ENCODE measurements at regions not wholly inside any gene's neighbourhood (a gene's known extent, or its start where the extent isn't known, plus 50 kb on each side); places are given as distances from the start of the nearest gene placed in this dataset.
"Not testable (repeated sequence)": the region's sequence is repeated elsewhere in the genome, so short reads cannot be mapped to it uniquely, and the experiment has no call there.

DNA sequence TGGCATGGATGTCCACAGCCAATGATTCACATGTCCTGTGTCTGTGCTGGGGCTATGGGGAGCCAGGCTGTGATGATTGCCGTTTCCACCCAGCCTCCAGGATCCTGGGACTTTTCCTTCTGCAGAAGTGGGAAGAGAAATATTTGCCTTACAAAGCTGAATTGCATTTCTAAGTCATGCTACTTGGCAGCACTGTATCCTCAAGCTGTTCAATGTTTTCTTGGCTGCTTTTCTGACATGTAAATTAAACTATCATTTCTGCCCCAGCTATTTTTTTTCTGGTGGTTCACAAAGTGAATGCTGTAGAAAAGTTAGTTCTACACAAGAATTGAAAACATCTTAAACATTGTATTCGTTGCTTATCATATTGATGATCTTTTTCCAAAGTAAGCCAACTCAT is 51.9 kb upstream of the TCERG1L start:
- DNase-seq: no peak

DNA sequence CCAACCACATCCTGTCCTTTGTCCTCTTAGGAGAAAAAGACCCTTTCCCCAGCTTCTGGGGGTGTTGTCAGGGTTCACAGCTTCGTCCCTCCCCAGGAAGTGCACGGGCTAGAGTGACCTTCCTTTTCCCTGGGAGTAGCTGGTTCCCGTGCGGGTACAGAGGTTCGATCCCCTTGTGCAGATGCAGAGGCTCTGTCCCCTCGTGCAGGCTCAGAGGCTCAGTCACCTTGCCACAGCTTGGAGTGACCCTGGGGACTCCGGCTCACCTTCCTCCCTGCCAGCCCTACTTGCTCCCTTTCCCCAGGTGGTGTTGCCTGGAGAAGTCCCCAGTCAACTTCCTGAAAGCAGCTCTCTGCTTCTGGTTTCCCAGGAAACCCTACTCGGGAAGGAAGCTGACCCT is 60.0 kb upstream of the TCERG1L start:
- no peak for DNase-seq

DNA sequence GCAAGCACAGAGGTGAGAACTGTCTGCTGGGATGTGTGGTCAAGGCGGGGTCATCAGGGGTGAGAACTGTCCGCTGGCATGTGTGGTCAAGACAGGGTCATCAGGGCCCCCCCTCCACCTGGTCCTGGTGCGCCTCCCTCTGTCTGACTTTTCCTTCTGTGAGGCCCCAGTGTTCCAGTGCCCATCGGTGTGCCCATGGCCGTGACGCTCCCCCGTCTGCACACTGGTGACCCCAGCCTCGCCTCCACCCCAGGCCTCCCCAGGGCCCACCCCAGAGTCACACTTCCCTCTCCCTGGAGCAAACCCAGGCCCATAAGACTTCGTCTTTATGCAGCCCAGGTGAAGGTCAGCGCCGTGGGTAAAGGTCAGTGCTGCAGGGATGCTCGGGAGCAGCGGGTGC is 70.1 kb upstream of the TCERG1L start:
- no peak for DNase-seq

DNA sequence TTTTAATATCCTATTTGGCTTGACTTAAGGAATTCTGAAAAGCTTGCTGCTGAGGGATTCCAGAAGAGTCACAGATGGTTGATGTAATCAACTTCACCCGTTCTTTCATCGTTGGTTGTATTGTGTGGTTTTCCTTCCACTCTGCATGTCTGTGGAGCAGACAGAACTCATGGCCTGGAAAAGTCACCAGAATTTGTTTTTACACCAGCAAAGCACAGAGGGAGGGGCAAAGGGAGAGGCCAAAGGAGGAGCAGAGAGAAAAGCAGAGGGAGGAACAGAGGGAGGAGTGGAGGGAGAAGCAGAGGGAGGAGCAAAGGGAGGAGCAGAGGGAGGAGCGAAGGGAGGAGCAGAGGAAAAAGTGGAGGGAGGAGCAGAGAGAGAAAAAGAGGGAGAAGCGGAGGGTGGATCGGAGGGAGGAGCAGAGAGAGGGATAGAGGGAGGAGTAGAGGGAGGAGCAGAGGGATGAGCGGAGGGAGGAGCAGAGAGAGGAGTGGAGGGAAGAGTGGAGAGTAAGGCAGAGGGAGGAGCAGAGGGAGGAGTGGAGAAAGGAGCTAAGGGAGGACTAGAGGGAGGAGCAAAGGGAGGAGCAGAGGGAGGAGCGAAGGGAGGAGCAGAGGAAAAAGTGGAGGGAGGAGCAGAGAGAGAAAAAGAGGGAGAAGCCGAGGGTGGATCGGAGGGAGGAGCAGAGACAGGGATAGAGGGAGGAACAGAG is 73.8 kb upstream of the TCERG1L start:
- DNase-seq: not testable (repeated sequence)

DNA sequence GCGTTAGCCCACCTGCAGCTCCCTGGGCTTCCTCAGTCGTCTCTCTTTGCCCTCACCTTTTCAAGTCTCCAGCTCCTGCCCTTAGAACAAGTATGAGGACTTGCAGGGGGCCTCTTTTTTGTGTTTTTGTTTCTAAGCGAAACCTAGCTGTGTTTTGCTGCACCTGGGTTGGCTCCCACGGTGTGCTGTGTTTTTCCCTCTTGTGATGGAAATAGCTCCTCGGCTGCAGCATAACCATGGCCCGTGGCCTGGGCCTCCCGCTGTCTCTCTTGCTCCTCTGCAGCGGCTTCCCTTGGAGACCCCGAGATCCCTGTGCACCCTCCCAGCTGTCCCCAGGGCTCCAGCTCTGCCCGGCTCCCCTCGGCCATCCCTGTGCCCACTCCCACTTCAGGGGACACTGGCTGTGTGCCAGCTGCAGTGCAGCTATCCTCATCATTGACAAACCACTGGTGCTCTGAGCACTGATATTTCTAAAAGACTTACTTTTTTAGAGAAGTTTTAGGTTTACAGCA is 75.6 kb upstream of the TCERG1L start:
- no peak for DNase-seq

DNA sequence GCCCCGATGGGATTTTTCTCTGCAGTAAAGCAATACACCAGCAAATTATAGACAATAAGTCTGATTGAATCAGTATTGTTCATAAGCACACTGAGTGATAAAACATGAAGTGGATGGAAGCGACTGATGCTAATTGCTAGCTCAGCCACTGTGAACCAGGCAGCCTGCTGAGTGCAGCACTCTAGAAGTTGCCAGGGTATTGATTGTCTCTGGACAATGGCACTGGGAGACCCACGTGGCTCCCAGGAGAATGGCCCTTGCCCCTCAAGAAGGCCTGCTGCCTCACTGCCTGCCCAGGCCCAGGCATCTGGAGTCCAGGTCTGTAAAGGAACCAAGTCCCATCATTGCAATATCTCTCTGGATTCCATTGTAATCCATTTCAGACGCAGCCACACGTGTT is 80.4 kb upstream of the TCERG1L start:
- DNase-seq: no peak

DNA sequence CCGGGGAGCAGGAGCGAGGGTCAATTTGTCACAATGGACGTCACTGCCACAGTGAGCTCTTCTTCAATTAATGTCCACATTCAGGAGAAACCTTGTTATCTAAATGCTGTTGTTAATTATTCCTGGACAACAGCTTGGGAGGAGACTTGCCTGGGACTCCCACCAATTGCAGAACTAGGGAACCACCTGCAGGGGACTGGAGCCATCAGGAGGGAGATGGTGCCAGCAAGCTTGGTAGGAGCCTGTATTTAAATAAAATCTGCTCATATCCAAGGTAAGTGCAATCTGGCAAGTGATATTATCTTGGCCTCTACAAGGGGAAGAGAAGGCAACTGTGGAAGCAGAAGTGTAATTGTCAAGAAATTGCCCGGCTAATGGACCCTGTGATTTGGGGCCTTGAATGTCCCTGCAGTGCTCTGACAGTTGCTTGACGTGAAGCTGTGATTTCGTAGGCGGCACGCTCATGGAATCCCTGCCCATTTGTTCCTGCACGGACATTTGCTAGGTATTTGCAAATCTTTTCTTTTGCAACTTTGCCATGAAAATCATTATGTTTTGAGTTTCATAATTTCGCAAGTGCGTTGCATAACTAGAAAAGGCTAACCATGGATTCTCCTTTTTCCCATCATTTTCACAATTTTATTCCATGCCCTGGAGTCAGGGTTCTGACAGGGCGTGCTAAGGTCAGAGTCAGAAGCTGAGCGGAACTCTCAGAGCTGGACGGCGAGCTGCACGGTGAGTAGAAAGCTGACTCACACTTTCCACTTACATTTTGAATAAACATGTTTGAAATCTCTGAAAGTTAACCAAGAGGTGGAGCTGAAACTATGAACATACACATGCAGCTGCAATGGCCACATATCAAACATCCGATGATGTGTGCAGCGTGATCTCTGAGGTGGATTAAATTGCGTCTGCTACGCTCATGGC is 84.9 kb upstream of the TCERG1L start:
- no peak for DNase-seq

DNA sequence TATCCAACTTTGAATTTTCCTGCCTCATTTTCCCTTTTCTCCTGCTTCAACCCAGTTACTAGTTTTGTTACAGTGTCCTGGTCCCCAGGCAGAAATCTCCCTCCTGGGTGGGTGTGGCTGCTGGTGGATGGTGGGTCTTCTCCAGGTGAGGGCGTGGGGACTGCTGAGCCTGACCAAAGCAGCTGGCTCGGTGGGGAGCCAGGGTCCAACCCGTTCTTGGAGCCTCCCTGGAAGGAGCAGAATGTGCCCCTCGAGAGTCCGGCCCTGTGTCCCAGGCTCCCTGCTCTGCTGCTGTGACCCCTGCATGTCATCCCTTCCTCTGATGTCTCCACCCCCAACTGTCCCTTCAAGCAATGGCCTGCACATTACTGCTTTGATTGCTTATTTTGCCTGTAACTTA is 86.6 kb upstream of the TCERG1L start:
- no peak for DNase-seq

DNA sequence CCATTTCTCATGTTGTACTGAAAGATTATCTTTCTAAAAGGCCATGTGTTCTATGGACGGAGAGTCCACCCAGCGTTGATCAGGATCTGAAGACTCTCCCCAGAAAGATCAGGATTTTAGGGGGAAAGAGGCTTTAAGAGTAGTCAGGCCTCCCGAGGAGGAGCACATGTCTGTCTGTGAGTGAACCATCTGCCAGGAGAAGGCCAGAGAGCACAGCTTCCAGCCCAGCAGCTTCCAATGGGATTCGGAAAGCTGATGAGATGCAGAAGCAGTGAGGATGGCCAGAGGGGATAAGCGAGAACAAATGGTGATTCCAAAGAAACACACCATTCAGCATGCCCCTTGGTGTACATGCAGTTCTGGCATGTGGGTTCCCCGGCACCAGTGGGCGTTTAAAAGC is 88.5 kb upstream of the TCERG1L start:
- no peak for DNase-seq

DNA sequence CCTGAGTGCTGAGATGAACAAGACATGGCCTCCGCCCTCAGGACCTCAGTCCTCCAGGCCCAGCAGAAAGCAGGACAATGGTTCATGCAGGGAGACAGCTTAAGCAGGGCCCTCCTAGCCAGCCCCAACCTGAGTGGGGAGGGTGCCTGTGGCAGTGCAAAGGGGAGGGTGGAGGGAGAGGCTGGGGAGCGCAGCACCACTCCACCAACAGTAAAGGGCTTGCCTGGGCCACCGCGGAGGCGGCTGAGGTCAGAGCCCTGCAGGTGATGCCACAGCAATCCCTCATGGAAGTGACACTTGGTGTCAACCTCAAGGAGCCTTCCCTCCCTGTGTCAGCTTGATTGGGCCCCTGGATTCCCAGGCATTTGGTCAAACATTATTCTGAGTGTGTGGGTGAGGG is 89.0 kb upstream of the TCERG1L start:
- no peak for DNase-seq

DNA sequence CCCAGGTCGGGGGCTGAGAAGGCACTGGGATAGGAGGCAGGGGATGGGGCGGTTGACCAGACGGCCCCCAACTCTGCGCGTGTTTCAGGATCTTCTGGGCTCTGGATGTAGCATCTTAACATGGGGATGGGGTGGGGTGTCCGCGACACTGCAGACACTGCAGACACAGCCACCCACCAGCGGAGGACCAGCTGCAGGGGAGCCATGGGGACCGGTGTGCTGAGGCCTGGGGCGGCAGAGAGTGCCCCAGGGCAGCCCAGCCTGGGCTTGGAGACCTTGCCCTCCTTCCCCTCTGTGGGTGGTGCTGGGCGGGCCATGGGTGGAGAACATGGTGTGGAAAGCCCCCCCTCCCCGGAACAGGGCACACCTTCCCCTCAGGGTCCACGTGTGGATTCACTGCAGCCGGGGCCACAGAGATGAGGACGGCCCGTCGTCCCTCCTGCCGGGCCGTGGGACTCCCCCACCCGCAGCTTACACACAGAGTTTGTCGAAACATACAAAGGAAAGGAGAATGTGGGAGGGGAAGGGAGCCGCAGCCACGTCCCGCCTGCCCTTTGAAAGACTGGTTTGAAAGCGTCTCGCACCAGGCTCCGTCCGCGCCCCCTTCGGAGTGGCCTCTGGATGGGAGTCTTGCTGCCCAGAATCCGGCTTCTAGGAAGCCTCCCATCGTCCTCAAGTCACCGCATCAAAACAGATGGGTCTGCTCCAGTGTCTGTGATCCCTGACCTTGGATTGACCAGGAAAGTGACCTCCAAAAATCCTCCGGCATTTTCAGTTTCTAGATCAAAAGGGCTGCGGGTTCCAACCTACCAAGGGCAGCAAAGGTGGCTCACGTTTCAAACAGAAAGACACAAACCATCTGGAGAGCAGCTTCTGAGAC is 91.5 kb upstream of the TCERG1L start:
- no peak for DNase-seq

DNA sequence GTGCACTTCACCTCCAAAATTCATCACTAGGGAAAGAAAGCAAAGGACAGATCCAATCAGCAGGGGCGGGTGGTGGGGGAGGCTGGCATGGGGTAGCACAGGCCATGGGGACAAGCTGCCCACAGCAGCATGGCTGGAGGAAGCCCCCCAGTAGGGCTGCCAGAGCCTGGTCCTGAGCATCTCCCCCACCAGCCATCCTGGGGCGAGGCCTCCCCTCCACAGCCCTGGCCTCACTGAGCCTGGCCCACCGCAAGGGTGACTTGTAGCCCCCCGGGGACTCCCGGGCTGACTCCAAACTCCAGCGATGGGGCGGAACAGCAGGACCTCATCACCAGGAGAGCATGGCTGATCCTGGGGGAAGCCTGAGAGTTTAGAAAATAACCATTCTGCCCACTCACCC is 92.4 kb upstream of the TCERG1L start:
- DNase-seq: no peak

DNA sequence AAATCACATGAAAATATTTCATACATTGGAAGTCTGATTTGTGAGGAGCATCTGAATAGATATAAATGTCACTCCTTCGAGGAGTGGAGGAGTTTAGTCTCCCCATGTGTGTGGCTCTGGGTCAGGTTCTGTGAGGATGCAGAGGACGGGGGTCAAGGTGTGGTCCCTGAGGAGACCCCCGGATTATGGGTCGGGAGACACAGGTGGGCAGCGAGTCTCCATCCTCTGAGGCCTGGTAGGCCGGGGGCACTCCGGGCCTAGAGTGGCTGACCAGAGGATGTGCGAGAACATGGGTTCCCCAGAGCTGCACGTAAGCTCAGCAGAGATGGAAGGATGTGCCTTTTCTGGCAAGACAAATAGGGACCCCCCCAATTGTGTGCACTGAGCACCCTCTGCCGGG is 93.4 kb upstream of the TCERG1L start:
- DNase-seq: no peak

DNA sequence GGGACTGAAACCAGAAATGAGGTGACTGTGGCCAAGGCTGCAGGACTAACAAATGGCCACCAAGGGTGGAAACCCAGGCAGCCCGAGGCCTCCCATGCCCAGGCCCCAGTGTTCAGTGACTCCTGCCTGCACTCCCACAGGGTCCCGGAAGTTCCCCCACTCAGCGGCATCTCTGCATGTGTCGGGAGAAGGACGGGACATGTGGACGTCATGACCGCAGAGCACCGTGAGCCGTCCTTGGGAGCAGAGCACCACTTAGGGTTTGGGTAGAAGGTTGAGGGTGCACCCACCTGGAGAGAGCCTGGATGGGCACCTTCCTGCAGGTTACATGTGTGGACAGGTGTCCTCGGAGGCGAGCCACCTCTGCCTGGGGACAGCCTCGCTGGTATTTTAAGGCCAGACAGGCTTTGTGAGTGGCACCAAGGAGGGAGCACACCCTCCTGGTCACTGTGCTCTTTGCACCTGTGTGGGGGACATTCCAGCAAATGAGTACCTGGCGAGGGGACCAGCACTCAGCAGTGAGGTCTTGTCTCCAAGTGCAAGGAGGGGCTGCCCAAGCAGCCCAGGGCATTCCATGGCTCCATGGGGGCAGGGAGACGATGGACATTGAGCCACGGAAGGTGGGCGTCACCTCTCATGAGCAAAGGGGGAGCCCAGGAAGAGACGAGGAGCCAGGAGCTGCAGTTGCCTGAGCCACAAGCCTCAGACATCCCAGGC is 95.3 kb upstream of the TCERG1L start:
- DNase-seq: no peak

DNA sequence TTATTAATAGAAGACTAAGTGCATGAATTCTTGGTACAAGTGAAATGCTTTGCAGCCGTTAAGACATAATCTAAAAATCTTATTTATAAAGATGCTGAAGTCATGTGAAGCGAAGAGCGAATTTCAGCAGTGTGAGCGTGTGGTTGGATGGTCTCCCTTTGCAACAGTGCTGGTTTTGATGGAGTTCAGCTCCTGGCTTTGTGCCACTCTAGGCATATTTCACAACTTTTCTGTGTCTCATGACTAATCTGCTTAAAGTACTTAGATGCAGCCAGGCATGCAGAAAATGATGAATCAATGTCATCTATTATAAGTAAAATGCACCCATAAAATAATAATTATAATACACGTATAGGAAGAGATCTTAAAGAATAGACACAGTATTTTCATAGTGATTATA is 107.2 kb upstream of the TCERG1L start:
- DNase-seq: no peak

DNA sequence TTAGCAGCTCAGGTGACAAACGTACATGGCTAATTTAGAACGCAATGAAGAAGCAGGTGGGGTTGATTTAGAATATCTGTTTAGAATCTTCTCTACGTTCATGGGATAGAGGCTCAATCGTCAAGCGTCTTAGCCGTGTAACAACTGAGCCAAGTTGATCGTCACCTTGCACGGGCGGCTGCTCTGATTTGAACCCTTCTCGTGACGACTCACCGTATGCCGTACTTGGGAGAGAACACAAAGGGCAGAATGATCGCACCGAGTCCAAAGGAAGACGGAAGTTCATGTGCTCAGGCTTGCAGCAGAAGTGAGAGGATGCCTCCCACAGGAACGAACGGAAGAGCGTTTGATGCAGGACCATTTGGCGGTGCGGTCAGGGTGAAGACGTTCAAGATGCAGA is 108.3 kb upstream of the TCERG1L start:
- DNase-seq: no peak

DNA sequence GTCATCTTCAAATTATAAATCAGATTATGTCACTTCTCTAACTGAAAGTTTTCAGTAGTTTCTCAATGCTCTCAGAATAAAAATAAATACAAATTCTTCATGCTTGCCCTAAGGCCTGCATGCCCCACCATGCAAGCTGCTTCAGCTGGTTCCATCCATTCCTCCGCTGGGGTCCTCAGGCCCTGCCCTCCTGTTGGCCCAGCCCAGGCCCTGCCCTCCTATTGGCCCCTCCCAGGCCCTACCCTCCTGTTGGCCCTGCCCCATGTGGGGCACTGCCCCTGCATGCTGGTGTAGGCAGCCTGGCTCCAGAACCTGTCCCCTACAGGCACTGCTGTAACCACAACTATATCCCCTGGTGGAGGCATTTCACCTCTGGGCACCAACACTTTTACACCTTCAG is 109.3 kb upstream of the TCERG1L start:
- no peak for DNase-seq

DNA sequence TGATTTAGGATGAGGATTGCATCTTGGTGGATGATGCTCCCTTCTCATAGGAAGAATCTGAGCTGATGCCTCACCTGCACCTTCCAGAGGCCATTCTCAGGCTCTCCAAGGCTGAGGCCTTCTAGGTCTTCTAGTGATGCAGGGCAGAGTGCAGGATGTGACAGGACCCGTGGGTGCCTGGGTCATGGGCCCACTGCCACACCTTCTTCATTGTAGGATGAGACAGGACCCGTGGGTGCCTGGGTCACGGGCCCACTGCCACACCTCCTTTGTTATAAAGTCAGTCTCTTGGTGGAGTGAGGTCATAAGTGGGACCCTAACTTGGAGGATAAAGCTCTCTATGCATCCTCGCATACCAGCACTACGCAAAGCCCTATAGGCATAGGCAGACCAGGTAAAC is 109.9 kb upstream of the TCERG1L start:
- no peak for DNase-seq

DNA sequence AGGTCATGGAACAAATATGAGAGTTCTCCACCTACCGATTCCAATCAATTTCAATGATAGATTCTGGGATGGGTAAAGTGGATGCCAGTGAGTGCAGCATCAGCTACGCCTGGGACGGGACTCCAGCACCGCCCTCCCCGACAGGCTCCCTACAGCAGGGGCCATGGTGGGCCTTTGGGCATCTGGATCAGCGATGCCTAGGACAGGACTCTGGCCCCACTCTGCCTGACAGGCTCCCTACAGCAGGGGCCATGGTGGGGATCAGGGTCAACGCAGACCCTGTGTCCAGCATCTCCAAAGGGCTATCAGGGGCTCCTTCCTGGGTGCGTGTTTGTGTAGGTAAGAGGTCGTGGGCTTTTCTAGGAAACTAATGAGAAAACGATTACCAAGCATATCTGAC is 111.2 kb upstream of the TCERG1L start:
- no peak for DNase-seq

DNA sequence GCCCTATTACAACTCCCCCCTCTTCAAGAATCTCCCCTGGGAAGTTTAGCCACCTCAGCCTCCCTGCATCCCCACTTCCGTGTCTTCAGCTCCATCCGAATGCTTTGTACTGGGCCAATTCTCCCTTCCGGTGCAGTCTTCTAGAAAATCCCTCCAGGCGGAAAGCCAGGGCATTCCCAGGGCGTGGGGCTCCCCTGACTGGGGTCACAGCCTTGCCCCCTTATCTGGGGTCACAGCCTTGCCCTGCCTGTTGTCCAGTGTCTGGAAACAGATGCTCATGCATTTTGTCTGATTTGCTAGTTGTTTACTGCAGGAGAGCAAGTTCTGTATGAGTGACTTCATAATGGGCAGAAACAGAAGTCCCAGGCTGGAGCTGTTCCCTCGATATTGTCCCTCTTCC is 112.5 kb upstream of the TCERG1L start:
- no peak for DNase-seq

DNA sequence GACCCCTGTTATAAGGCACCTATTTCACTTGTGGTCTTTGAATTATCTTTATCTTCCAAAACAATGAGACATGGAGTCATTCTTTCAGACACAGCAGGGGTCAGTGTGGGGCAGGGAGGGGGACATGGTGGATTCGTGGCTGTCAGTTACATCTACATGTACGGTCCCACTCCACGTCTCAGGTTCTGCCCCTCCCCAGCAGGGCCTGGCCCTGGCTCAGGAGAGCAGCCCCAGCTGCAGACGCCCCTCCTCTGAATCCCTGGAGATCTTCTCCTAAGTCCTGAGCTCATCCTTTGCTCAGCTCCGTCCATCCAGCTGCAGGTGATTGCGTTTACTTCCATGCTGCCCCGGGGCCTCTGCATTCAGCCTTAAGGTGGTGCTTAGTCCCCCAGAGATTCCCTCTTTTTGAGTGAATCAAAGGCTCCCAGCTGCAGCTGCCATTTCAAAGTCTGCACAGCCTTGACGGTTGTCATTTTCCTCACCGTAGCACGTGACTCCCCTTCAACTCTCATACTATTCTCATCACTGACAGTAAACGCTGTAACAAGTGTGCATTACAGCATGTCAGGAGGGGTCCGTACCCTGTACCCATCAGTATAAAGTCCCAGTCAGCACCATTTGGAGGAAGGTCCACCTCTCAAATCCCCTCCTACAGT is 113.4 kb upstream of the TCERG1L start:
- DNase-seq: no peak
